ENCODE measurements at regions not wholly inside any gene's neighbourhood (a gene's known extent, or its start where the extent isn't known, plus 50 kb on each side); places are given as distances from the start of the nearest gene placed in this dataset.

DNA sequence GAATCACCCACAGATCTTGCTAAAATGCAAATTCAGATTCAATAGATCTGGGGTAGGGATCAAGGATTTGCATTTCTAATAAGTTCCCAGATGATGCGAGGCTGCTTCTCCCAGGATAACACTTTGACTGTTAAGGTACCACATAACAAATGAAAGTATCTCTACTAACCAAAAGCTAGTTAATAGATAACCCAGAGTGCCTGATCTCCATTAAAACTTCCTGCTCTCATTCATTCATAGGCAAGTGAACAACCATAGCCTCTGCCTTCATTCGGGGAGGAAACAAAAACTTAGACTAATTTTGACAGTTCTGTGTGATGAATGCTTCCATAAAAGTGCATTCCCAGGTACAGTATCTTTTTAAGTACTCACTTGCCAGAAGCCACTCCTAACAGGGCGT lies 265.6 kb upstream of the BTBD3 start:
- Histone ChIP-seq H4K5ac (ENCODE audit: low read depth, low read length) (no peak overlapping the region), H4K20me1 (ENCODE audit: insufficient read depth, low read length) (no peaks in the 10 kb centered on the region), H2AK9ac (replicated peaks; ENCODE audit: low read depth, low read length, poor library complexity) (no peak overlapping the region), H3K4me2 (ENCODE audit: low read depth, low read length) (no peak overlapping the region), H3K18ac (ENCODE audit: low read depth, low read length) (no peak overlapping the region), H2BK15ac (ENCODE audit: low read depth, low read length) (no peak overlapping the region), H3K27ac (ENCODE audit: insufficient read depth, low read length) (no peak overlapping the region), H3K4me3 (ENCODE audit: insufficient read depth, low read depth, low read length) (no peak overlapping the region), H3K4ac (ENCODE audit: low read depth, low read length) (no peak overlapping the region), H3K23ac (ENCODE audit: low read depth, low read length) (no peak overlapping the region), H3K36me3 (ENCODE audit: control insufficient read depth, insufficient read depth, low read length) (no peaks in the 10 kb centered on the region), H3K9me3 (ENCODE audit: control insufficient read depth, insufficient read depth, low read length) (peaks cover 1% of the 10 kb centered on the region; the same call in 1 of the 2 replicates), H3K9ac (ENCODE audit: low read depth, low read length) (no peak overlapping the region), H3K56ac (ENCODE audit: extremely low read depth, insufficient read depth, low read length) (no peak overlapping the region), H3K9me1 (ENCODE audit: insufficient read depth, low read length) (no peaks in the 10 kb centered on the region), H4K8ac (ENCODE audit: low read depth in 2 of 2, low read length in 2 of 2) (no peak overlapping the region), H4K91ac (ENCODE audit: insufficient read depth, low read depth, low read length) (no peak overlapping the region), H3K79me1 (ENCODE audit: low read depth in 1 of 2, low read length in 2 of 2) (no peaks in the 10 kb centered on the region), H2AFZ (replicated peaks; ENCODE audit: low read length, poor library complexity) (no peak overlapping the region), H2BK5ac (ENCODE audit: low read depth, low read length, poor library complexity, severe bottlenecking) (no peak overlapping the region), H3K4me1 (ENCODE audit: control insufficient read depth, insufficient read depth, low read length) (no peaks in the 10 kb centered on the region), H2AK5ac (ENCODE audit: low read depth, low read length) (no peak overlapping the region), H3K14ac (replicated peaks; ENCODE audit: low read depth, low read length) (no peak overlapping the region), H3K27me3 (ENCODE audit: control insufficient read depth, insufficient read depth, low read length) (no peaks in the 10 kb centered on the region), H2BK20ac (ENCODE audit: low read depth, low read length) (no peak overlapping the region), H2BK120ac (ENCODE audit: low read depth, low read length) (no peak overlapping the region)
- dilution Hi-C loops (cut with HindIII; ENCODE audit: low sequenced_read_pairs, unreplicated experiment) = no loop called here
- intact Hi-C loops (cut with micrococcal nuclease) = no loop called here
- no peak for ATAC-seq (ENCODE audit: low read depth)
- ChIA-PET CTCF (interaction anchor here (1.3 kb wide), 1 partner anchor 9 kb away, joined by 5 read pairs; no protein-coding TSS in a partner anchor), POLR2A (ENCODE audit: unreplicated experiment) (no interaction called here)
- in situ Hi-C loops (cut with MboI; ENCODE audit: low sequenced_read_pairs) = no loop called here
- TF ChIP-seq FOS (IDR thresholded peaks at IDR 0.05; ENCODE audit: low read depth, low read length) (no peak), MXI1 (IDR thresholded peaks at IDR 0.05; ENCODE audit: borderline replicate concordance, low read depth, low read length) (no peak), RCOR1 (IDR thresholded peaks at IDR 0.05; ENCODE audit: insufficient replicate concordance, low read length) (no peak), RAD21 (IDR thresholded peaks at IDR 0.05; ENCODE audit: low read length) (no peak), BHLHE40 (IDR thresholded peaks at IDR 0.05; ENCODE audit: low read depth, low read length) (no peak), RFX5 (IDR thresholded peaks at IDR 0.05; ENCODE audit: low read depth, low read length) (no peak), MAFK (IDR thresholded peaks at IDR 0.05; ENCODE audit: low read depth, low read length) (no peak), POLR2A (IDR thresholded peaks at IDR 0.05; ENCODE audit: low read depth, low read length) (no peak), NFE2L2 (IDR thresholded peaks at IDR 0.05; ENCODE audit: low read depth, low read length) (no peak), SMC3 (IDR thresholded peaks at IDR 0.05; ENCODE audit: low read depth, low read length) (no peak), MAZ (IDR thresholded peaks at IDR 0.05; ENCODE audit: borderline replicate concordance, low read depth, low read length) (no peak), CEBPB (IDR thresholded peaks at IDR 0.05; ENCODE audit: low read depth, low read length) (no peak), CHD1 (IDR thresholded peaks at IDR 0.05; ENCODE audit: low read depth, low read length) (no peak)
- TF ChIP-seq, protein P1, sequence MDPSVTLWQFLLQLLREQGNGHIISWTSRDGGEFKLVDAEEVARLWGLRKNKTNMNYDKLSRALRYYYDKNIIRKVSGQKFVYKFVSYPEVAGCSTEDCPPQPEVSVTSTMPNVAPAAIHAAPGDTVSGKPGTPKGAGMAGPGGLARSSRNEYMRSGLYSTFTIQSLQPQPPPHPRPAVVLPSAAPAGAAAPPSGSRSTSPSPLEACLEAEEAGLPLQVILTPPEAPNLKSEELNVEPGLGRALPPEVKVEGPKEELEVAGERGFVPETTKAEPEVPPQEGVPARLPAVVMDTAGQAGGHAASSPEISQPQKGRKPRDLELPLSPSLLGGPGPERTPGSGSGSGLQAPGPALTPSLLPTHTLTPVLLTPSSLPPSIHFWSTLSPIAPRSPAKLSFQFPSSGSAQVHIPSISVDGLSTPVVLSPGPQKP (IDR thresholded peaks at IDR 0.05; ENCODE audit: borderline replicate concordance, low read depth, low read length) = no peak
- TF ChIP-seq, protein P2, sequence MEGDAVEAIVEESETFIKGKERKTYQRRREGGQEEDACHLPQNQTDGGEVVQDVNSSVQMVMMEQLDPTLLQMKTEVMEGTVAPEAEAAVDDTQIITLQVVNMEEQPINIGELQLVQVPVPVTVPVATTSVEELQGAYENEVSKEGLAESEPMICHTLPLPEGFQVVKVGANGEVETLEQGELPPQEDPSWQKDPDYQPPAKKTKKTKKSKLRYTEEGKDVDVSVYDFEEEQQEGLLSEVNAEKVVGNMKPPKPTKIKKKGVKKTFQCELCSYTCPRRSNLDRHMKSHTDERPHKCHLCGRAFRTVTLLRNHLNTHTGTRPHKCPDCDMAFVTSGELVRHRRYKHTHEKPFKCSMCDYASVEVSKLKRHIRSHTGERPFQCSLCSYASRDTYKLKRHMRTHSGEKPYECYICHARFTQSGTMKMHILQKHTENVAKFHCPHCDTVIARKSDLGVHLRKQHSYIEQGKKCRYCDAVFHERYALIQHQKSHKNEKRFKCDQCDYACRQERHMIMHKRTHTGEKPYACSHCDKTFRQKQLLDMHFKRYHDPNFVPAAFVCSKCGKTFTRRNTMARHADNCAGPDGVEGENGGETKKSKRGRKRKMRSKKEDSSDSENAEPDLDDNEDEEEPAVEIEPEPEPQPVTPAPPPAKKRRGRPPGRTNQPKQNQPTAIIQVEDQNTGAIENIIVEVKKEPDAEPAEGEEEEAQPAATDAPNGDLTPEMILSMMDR (conservative IDR thresholded peaks at IDR 0.05; ENCODE audit: low read depth, low read length) = no peak
- TF ChIP-seq, protein P3, sequence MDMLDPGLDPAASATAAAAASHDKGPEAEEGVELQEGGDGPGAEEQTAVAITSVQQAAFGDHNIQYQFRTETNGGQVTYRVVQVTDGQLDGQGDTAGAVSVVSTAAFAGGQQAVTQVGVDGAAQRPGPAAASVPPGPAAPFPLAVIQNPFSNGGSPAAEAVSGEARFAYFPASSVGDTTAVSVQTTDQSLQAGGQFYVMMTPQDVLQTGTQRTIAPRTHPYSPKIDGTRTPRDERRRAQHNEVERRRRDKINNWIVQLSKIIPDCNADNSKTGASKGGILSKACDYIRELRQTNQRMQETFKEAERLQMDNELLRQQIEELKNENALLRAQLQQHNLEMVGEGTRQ (IDR thresholded peaks at IDR 0.05; ENCODE audit: low read depth, low read length) = no peak
- no TSS peak for BruUV-seq (replicated peaks)
- DNase-seq = no peak
- WGBS, 2 experiments (ENCODE audit: extremely low coverage in 2 of 2, insufficient read length in 1 of 2) = 40% methylated on average over 1 of the region's 3 CpGs; no CpG with 5 or more reads in 1 of the 2 experiments
